ENCODE measurements at regions not wholly inside any gene's neighbourhood (a gene's known extent, or its start where the extent isn't known, plus 50 kb on each side); places are given as distances from the start of the nearest gene placed in this dataset.

- TF ChIP-seq FOXA1 (IDR thresholded peaks at IDR 0.05) (no peak), FOXA2 (IDR thresholded peaks at IDR 0.05) (no peak), HNF4A (conservative IDR thresholded peaks at IDR 0.05) (no peak), MAX (IDR thresholded peaks at IDR 0.05) (no peak), YY1 (IDR thresholded peaks at IDR 0.05) (no peak), HNF4G (IDR thresholded peaks at IDR 0.05) (no peak), GABPA (IDR thresholded peaks at IDR 0.05 in 1 of 2, conservative IDR thresholded peaks at IDR 0.05 in 1 of 2) (no peak), JUND (IDR thresholded peaks at IDR 0.05) (no peak), RXRA (IDR thresholded peaks at IDR 0.05) (no peak), RAD21 (IDR thresholded peaks at IDR 0.05) (no peak), TAF1 (conservative IDR thresholded peaks at IDR 0.05) (no peak), ZBTB33 (IDR thresholded peaks at IDR 0.05) (no peak), REST (IDR thresholded peaks at IDR 0.05) (no peak)
- Histone ChIP-seq H3K4me3 (ENCODE audit: low read depth in 1 of 3, low read length in 3 of 3) (no peak overlapping the region), H3K9ac (ENCODE audit: low read depth in 1 of 2, low read length in 2 of 2) (no peak overlapping the region), H3K4me1 (ENCODE audit: control insufficient read depth in 4 of 4, insufficient read depth in 4 of 4, low read length in 3 of 4) (peaks cover 0 to 7% (median 1%) of the 10 kb centered on the region in 4 donors), H3K36me3 (ENCODE audit: control insufficient read depth in 4 of 4, insufficient read depth in 3 of 4, low read depth in 1 of 4, low read length in 3 of 4) (no peaks in the 10 kb centered on the region), H3K9me3 (ENCODE audit: control insufficient read depth in 4 of 4, low read length in 3 of 4) (no peaks in the 10 kb centered on the region), H3K27me3 (ENCODE audit: control insufficient read depth in 4 of 4, insufficient read depth in 4 of 4, low read length in 3 of 4) (no peaks in the 10 kb centered on the region), H3K27ac (ENCODE audit: low read depth in 1 of 2, low read length in 2 of 2) (peak overlapping the region in 1 of 2 donors; percentile 4)
- 49% methylated on average over 2 of the region's 2 CpGs for WGBS
- DNase-seq (ENCODE audit: low spot score) = no peak
These were observed 67.7 kb upstream of the NEDD4L start for GRCh38 chr18:57976230-57976773.

GRCh38 chr18:57975805-57976204 is 68.2 kb upstream of the NEDD4L start:
- Histone ChIP-seq H3K9ac (ENCODE audit: low read depth in 1 of 2, low read length in 2 of 2) (no peak overlapping the region), H3K9me3 (ENCODE audit: control insufficient read depth in 4 of 4, low read length in 3 of 4) (no peaks in the 10 kb centered on the region), H3K27ac (ENCODE audit: low read depth in 1 of 2, low read length in 2 of 2) (peak overlapping the region in 1 of 2 donors; percentile 4), H3K4me3 (ENCODE audit: low read depth in 1 of 3, low read length in 3 of 3) (no peak overlapping the region), H3K36me3 (ENCODE audit: control insufficient read depth in 4 of 4, insufficient read depth in 3 of 4, low read depth in 1 of 4, low read length in 3 of 4) (no peaks in the 10 kb centered on the region), H3K27me3 (ENCODE audit: control insufficient read depth in 4 of 4, insufficient read depth in 4 of 4, low read length in 3 of 4) (no peaks in the 10 kb centered on the region), H3K4me1 (ENCODE audit: control insufficient read depth in 4 of 4, insufficient read depth in 4 of 4, low read length in 3 of 4) (peaks cover 0 to 7% (median 1%) of the 10 kb centered on the region in 4 donors)
- DNase-seq (ENCODE audit: low spot score) = no peak
- WGBS = 69% methylated on average over 2 of the region's 2 CpGs
- no peak for TF ChIP-seq REST (IDR thresholded peaks at IDR 0.05)
- no peak for TF ChIP-seq RXRA (IDR thresholded peaks at IDR 0.05)
- no peak for TF ChIP-seq EGR1 (IDR thresholded peaks at IDR 0.05; ENCODE audit: low read depth in 2 of 2)
- TF ChIP-seq RAD21 (IDR thresholded peaks at IDR 0.05) = no peak
- no peak for TF ChIP-seq ATF3 (IDR thresholded peaks at IDR 0.05)
- TF ChIP-seq YY1 (IDR thresholded peaks at IDR 0.05) = no peak
- TF ChIP-seq SP1 (IDR thresholded peaks at IDR 0.05) = no peak
- no peak for TF ChIP-seq GABPA (IDR thresholded peaks at IDR 0.05 in 1 of 2, conservative IDR thresholded peaks at IDR 0.05 in 1 of 2)
- no peak for TF ChIP-seq ZBTB33 (IDR thresholded peaks at IDR 0.05)
- no peak for TF ChIP-seq JUND (IDR thresholded peaks at IDR 0.05)
- TF ChIP-seq HNF4G (IDR thresholded peaks at IDR 0.05) = no peak
- no peak for TF ChIP-seq NR2F2 (IDR thresholded peaks at IDR 0.05)
- TF ChIP-seq FOXA2 (IDR thresholded peaks at IDR 0.05) = no peak
- TF ChIP-seq FOXA1 (IDR thresholded peaks at IDR 0.05) = no peak
- no peak for TF ChIP-seq MAX (IDR thresholded peaks at IDR 0.05)

Data from liver (tissue), 7 donors.